ENCODE measurements at regions not wholly inside any gene's neighbourhood (a gene's known extent, or its start where the extent isn't known, plus 50 kb on each side); places are given as distances from the start of the nearest gene placed in this dataset.

DNA sequence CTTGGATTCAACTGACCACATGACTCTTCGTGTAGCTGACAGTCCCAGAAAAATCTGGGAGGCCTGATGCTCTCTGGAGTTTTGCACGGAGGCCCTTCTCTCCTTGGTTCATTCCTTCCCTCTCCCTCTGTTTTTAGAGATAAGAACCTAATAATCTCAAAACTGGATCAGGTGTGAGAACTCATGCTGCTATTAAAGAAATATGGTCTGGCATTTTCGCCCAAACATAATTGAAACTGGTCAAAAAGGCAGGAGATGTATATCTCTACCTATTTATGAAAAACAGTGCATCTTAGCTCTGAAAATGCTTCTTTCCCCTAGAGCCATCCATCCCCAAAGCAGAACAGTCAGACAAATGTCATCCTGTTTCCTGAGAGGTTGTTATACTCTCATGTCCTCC is 397.5 kb downstream of the PRELID2 start:
- TF ChIP-seq CTCF (IDR thresholded peaks at IDR 0.05; ENCODE audit: control extremely low read depth, extremely low read depth), result no peak
- DNase-seq (no peak), ATAC-seq (ENCODE audit: insufficient read depth, low FRiP score) (no peak)
- Histone ChIP-seq H3K27me3 (ENCODE audit: control insufficient read depth in 3 of 3, insufficient read depth in 3 of 3, low read length in 2 of 3) (no peaks in the 10 kb centered on the region), H3K9ac (ENCODE audit: insufficient read depth in 1 of 2, low read length in 2 of 2) (no peak overlapping the region), H3K9me3 (ENCODE audit: control insufficient read depth in 4 of 4, insufficient read depth in 3 of 4, low read length in 3 of 4) (peaks cover 0 to 4% (median 0%) of the 10 kb centered on the region in 4 donors), H3K4me3 (no peak overlapping the region), H3K36me3 (ENCODE audit: control insufficient read depth in 4 of 4, insufficient read depth in 4 of 4, low read length in 4 of 4) (no peaks in the 10 kb centered on the region), H3K4me1 (ENCODE audit: control insufficient read depth in 5 of 5, insufficient read depth in 5 of 5, low read length in 5 of 5) (no peaks in the 10 kb centered on the region), H3K27ac (ENCODE audit: low read depth in 1 of 2, low read length in 1 of 2) (no peak overlapping the region)
- WGBS, 2 donors, result 77 to 82% methylated on average over 3 of the region's 3 CpGs

GRCh38 chr5:145433077-145433476 is 402.1 kb downstream of the PRELID2 start:
- Histone ChIP-seq H3K36me3 (ENCODE audit: control insufficient read depth in 4 of 4, insufficient read depth in 4 of 4, low read length in 4 of 4) (no peaks in the 10 kb centered on the region), H3K27me3 (ENCODE audit: control insufficient read depth in 3 of 3, insufficient read depth in 3 of 3, low read length in 2 of 3) (no peaks in the 10 kb centered on the region), H3K27ac (ENCODE audit: low read depth in 1 of 2, low read length in 1 of 2) (no peak overlapping the region), H3K9me3 (ENCODE audit: control insufficient read depth in 4 of 4, insufficient read depth in 3 of 4, low read length in 3 of 4) (peaks cover 0 to 2% (median 0%) of the 10 kb centered on the region in 4 donors), H3K4me1 (ENCODE audit: control insufficient read depth in 5 of 5, insufficient read depth in 5 of 5, low read length in 5 of 5) (no peaks in the 10 kb centered on the region), H3K9ac (ENCODE audit: insufficient read depth in 1 of 2, low read length in 2 of 2) (no peak overlapping the region), H3K4me3 (no peak overlapping the region)
- TF ChIP-seq CTCF (IDR thresholded peaks at IDR 0.05; ENCODE audit: control extremely low read depth, extremely low read depth), result no peak
- ATAC-seq (ENCODE audit: insufficient read depth, low FRiP score) (no peak), DNase-seq (no peak)
- 91 to 96% methylated on average over 3 of the region's 3 CpGs for WGBS, 2 donors

DNA sequence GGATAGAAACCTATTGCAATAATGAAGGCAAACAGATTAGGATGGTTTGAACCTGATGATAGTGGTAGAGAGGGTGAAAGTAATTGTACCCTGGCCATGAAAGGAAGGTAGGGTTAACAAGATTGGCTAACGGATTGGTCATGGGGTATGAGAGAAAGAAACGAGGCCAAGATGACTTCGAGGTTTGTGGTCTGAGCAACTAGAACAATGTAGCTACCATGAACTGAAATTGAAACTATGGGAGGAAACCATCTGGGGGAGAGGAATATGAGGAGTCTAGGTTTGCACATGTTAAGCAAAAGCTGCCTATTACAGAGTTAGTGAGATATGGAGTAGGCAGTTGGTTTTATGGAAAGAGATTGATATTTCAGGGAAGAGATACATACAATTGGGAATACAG is 406.0 kb downstream of the PRELID2 start:
- ATAC-seq (ENCODE audit: insufficient read depth, low FRiP score), result no peak

More for the DNA sequence above, 406.0 kb downstream of the PRELID2 start:
- Histone ChIP-seq H3K9me3 (ENCODE audit: control insufficient read depth in 4 of 4, insufficient read depth in 3 of 4, low read length in 3 of 4) (peaks cover 0 to 2% (median 0%) of the 10 kb centered on the region in 4 donors), H3K4me1 (ENCODE audit: control insufficient read depth in 5 of 5, insufficient read depth in 5 of 5, low read length in 5 of 5) (no peaks in the 10 kb centered on the region), H3K4me3 (no peak overlapping the region), H3K27ac (ENCODE audit: low read depth in 1 of 2, low read length in 1 of 2) (no peak overlapping the region), H3K27me3 (ENCODE audit: control insufficient read depth in 3 of 3, insufficient read depth in 3 of 3, low read length in 2 of 3) (no peaks in the 10 kb centered on the region), H3K9ac (ENCODE audit: insufficient read depth in 1 of 2, low read length in 2 of 2) (no peak overlapping the region), H3K36me3 (ENCODE audit: control insufficient read depth in 4 of 4, insufficient read depth in 4 of 4, low read length in 4 of 4) (no peaks in the 10 kb centered on the region)
- no peak for DNase-seq
- 67 to 76% methylated on average over 3 of the region's 3 CpGs for WGBS, 2 donors
- no peak for TF ChIP-seq CTCF (IDR thresholded peaks at IDR 0.05; ENCODE audit: control extremely low read depth, extremely low read depth)

Data from lung (tissue), 11 donors.